Stromal cell of bone marrow (primary cell): ENCODE measurements at regions not wholly inside any gene's neighbourhood (a gene's known extent, or its start where the extent isn't known, plus 50 kb on each side); places are given as distances from the start of the nearest gene placed in this dataset.
A peak's percentile ranks its signal among the peaks of the same experiment; 100 is the strongest.

Source experiments
- DNase-seq: peaks from one replicate; pipeline ENCODE4 v3.0.0-alpha.2; 2012; ENCODE audit warnings: low read depth

GRCh38 chr11:95717314-95717713, 72.3 kb downstream of the FAM76B start:
- no peak for DNase-seq

- DNase-seq: peak; percentile 24
Observed at GRCh38 chr11:95716266-95716665, 73.3 kb downstream of the FAM76B start.

GRCh38 chr11:95715777-95716241, 73.8 kb downstream of the FAM76B start:
- no peak for DNase-seq

GRCh38 chr11:95714843-95715776, 74.5 kb downstream of the FAM76B start:
- no peak for DNase-seq

GRCh38 chr11:95713428-95713827, 76.2 kb downstream of the FAM76B start:
- no peak for DNase-seq

GRCh38 chr11:95711945-95712221, 77.7 kb downstream of the FAM76B start:
- no peak for DNase-seq

- DNase-seq: no peak
Observed at GRCh38 chr11:95711162-95711944, 78.2 kb downstream of the FAM76B start.

- no peak for DNase-seq
Observed at GRCh38 chr11:95708681-95709080, 80.9 kb downstream of the FAM76B start.

GRCh38 chr11:95706974-95707387, 82.6 kb downstream of the FAM76B start:
- no peak for DNase-seq

GRCh38 chr11:95705485-95706124, 84.0 kb downstream of the FAM76B start:
- DNase-seq: peak; percentile 78

GRCh38 chr11:95704865-95705264, 84.7 kb downstream of the FAM76B start:
- no peak for DNase-seq

GRCh38 chr11:95703049-95703448, 86.5 kb downstream of the FAM76B start:
- no peak for DNase-seq

GRCh38 chr11:95702526-95702925, 87.1 kb downstream of the FAM76B start:
- DNase-seq: peak; percentile 77

- no peak for DNase-seq
Observed at GRCh38 chr11:95700471-95700817, 89.1 kb downstream of the FAM76B start.

GRCh38 chr11:95699631-95700470, 89.7 kb downstream of the FAM76B start:
- DNase-seq: peak; percentile 49

GRCh38 chr11:95698676-95699557, 90.7 kb downstream of the FAM76B start:
- DNase-seq: peak; percentile 52

GRCh38 chr11:95697614-95698408, 91.8 kb downstream of the FAM76B start:
- peak; percentile 37 for DNase-seq

GRCh38 chr11:95695181-95695580, 94.4 kb downstream of the FAM76B start:
- no peak for DNase-seq

GRCh38 chr11:95693298-95693697, 96.3 kb downstream of the FAM76B start:
- no peak for DNase-seq
